HEK293 (cell line): ENCODE measurements at regions not wholly inside any gene's neighbourhood (a gene's known extent, or its start where the extent isn't known, plus 50 kb on each side); places are given as distances from the start of the nearest gene placed in this dataset.

Source experiments
- CTCF ChIA-PET: fragments of 350-600 bp; formaldehyde crosslinking; extraction: SDS; loops from one replicate; lab custom pipeline; 2021; ENCODE audit warnings: antibody characterized with exemption; lab: Yijun Ruan, JAX
- POLR2A ChIA-PET: fragments of 300-600 bp; formaldehyde crosslinking; extraction: SDS; loops from one replicate; lab custom pipeline; 2020; ENCODE audit warnings: antibody characterized with exemption, inconsistent platforms; lab: Yijun Ruan, JAX
- H3K27ac ChIP-seq: fragments of 200-500 bp; sonication (Bioruptor generic); 2 replicates; pipeline ENCODE4 v1.5.1; 2014; ENCODE audit warnings: low read depth, low read length, control low read depth, inconsistent platforms; ENCODE audit errors: extremely low read depth
- H3K36me3 ChIP-seq, 2 experiments: fragments of 200-500 bp in 1 of 2; sonication (Bioruptor generic) in 1 of 2; 1 replicate in 1 of 2; 2 replicates in 1 of 2; pipeline ENCODE4 v1.5.1; 2014 to 2017; ENCODE audit warnings: inconsistent platforms in 2 of 2, low read length in 2 of 2; ENCODE audit not compliant: control insufficient read depth in 2 of 2, insufficient read depth in 1 of 2
- H3K4me1 ChIP-seq: fragments of 200-500 bp; sonication (Bioruptor generic); 2 replicates; pipeline ENCODE4 v1.5.1; 2014; ENCODE audit warnings: mild to moderate bottlenecking, low read length, inconsistent platforms; ENCODE audit not compliant: control insufficient read depth, insufficient read depth
- H3K4me3 ChIP-seq: 2 replicates; pipeline ENCODE4 v1.5.1; 2011; ENCODE audit warnings: low read depth, mild to moderate bottlenecking, control low read depth, low read length, moderate library complexity
- H3K9me3 ChIP-seq: fragments of 200-500 bp; sonication (Bioruptor generic); 2 replicates; pipeline ENCODE4 v1.5.1; 2014; ENCODE audit warnings: low read depth, low read length, inconsistent platforms; ENCODE audit not compliant: control insufficient read depth, insufficient read depth
- FEZF1 ChIP-seq: fragments of 450-650 bp; formaldehyde crosslinking; IDR thresholded peaks from 2 replicates; pipeline ENCODE4 v1.5.1; 2016; ENCODE audit warnings: missing biosample characterization, missing genetic modification characterization
- HIC1 ChIP-seq: fragments of 450-650 bp; formaldehyde crosslinking; IDR thresholded peaks from 2 replicates; pipeline ENCODE4 v1.5.1; 2016; ENCODE audit warnings: missing biosample characterization, missing genetic modification characterization
- HOXC10 ChIP-seq: sonication (generic); formaldehyde crosslinking; IDR thresholded peaks from 2 replicates; pipeline ENCODE4 v1.8.1; 2023; ENCODE audit warnings: mild to moderate bottlenecking, missing genetic modification reagents
- MZF1 ChIP-seq: fragments of 450-650 bp; formaldehyde crosslinking; IDR thresholded peaks from 2 replicates; pipeline ENCODE4 v1.5.1; 2017; ENCODE audit warnings: missing biosample characterization, missing genetic modification characterization, borderline replicate concordance
- OSR2 ChIP-seq: fragments of 450-650 bp; formaldehyde crosslinking; IDR thresholded peaks from 2 replicates; pipeline ENCODE4 v1.5.1; 2016; ENCODE audit warnings: missing biosample characterization, missing genetic modification characterization
- WT1 ChIP-seq: fragments of 450-650 bp; formaldehyde crosslinking; IDR thresholded peaks from 2 replicates; pipeline ENCODE4 v1.5.1; 2016; ENCODE audit warnings: missing biosample characterization, missing genetic modification characterization
- ZBTB6 ChIP-seq: fragments of 450-650 bp; formaldehyde crosslinking; IDR thresholded peaks from 2 replicates; pipeline ENCODE4 v1.5.1; 2017; ENCODE audit warnings: missing biosample characterization, missing genetic modification characterization
- ZBTB7A ChIP-seq: fragments of 450-650 bp; formaldehyde crosslinking; IDR thresholded peaks from 2 replicates; pipeline ENCODE4 v1.5.1; 2016; ENCODE audit warnings: low read depth, missing biosample characterization, missing genetic modification characterization
- ZFHX2 ChIP-seq: fragments of 450-650 bp; formaldehyde crosslinking; conservative IDR thresholded peaks from 2 replicates; pipeline ENCODE4 v1.5.1; 2016; ENCODE audit warnings: missing biosample characterization, missing genetic modification characterization
- ZNF2 ChIP-seq: fragments of 450-650 bp; formaldehyde crosslinking; IDR thresholded peaks from 2 replicates; pipeline ENCODE4 v1.5.1; 2016; ENCODE audit warnings: missing biosample characterization, missing genetic modification characterization
- ZNF221 ChIP-seq: fragments of 450-650 bp; formaldehyde crosslinking; IDR thresholded peaks from 2 replicates; pipeline ENCODE4 v1.5.1; 2017; ENCODE audit warnings: missing biosample characterization, missing genetic modification characterization, borderline replicate concordance
- ZNF350 ChIP-seq: fragments of 450-650 bp; formaldehyde crosslinking; IDR thresholded peaks from 2 replicates; pipeline ENCODE4 v1.5.0; 2017; ENCODE audit warnings: missing biosample characterization, mild to moderate bottlenecking, missing genetic modification characterization
- ZNF426 ChIP-seq: fragments of 450-650 bp; formaldehyde crosslinking; IDR thresholded peaks from 2 replicates; pipeline ENCODE4 v1.5.1; 2017; ENCODE audit warnings: missing biosample characterization, missing genetic modification characterization, mild to moderate bottlenecking, inconsistent platforms, moderate library complexity
- ZNF501 ChIP-seq: fragments of 450-650 bp; formaldehyde crosslinking; IDR thresholded peaks from 2 replicates; pipeline ENCODE4 v1.5.1; 2016; ENCODE audit warnings: missing biosample characterization, missing genetic modification characterization
- ZNF514 ChIP-seq: fragments of 450-650 bp; formaldehyde crosslinking; IDR thresholded peaks from 2 replicates; pipeline ENCODE4 v1.5.1; 2016; ENCODE audit warnings: missing biosample characterization, missing genetic modification characterization
- ZNF529 ChIP-seq: fragments of 450-650 bp; formaldehyde crosslinking; IDR thresholded peaks from 2 replicates; pipeline ENCODE4 v1.5.1; 2017; ENCODE audit warnings: missing genetic modification characterization, missing biosample characterization; ENCODE audit not compliant: insufficient replicate concordance
- ZNF571 ChIP-seq: fragments of 450-650 bp; formaldehyde crosslinking; IDR thresholded peaks from 2 replicates; pipeline ENCODE4 v1.5.0; 2017; ENCODE audit warnings: missing biosample characterization, missing genetic modification characterization
- ZNF600 ChIP-seq: fragments of 450-650 bp; formaldehyde crosslinking; IDR thresholded peaks from 2 replicates; pipeline ENCODE4 v1.5.1; 2016; ENCODE audit warnings: missing biosample characterization, missing genetic modification characterization
- ZNF610 ChIP-seq: fragments of 450-650 bp; formaldehyde crosslinking; IDR thresholded peaks from 2 replicates; pipeline ENCODE4 v1.5.1; 2016; ENCODE audit warnings: missing biosample characterization, missing genetic modification characterization, borderline replicate concordance
- ZNF624 ChIP-seq: fragments of 450-650 bp; formaldehyde crosslinking; IDR thresholded peaks from 2 replicates; pipeline ENCODE4 v1.5.1; 2017; ENCODE audit warnings: missing biosample characterization, missing genetic modification characterization
- ZNF654 ChIP-seq: fragments of 450-650 bp; formaldehyde crosslinking; IDR thresholded peaks from 2 replicates; pipeline ENCODE4 v1.5.1; 2016; ENCODE audit warnings: low read depth, missing biosample characterization, missing genetic modification characterization
- ZNF707 ChIP-seq: fragments of 450-650 bp; formaldehyde crosslinking; IDR thresholded peaks from 2 replicates; pipeline ENCODE4 v1.5.1; 2016; ENCODE audit warnings: missing biosample characterization, missing genetic modification characterization
- ZNF792 ChIP-seq: fragments of 450-650 bp; formaldehyde crosslinking; IDR thresholded peaks from 2 replicates; pipeline ENCODE4 v1.5.1; 2016; ENCODE audit warnings: missing biosample characterization, missing genetic modification characterization
- TF ChIP-seq, protein P1 (sequence below): fragments of 450-650 bp; formaldehyde crosslinking; conservative IDR thresholded peaks from 2 replicates; pipeline ENCODE4 v1.5.1; 2016; ENCODE audit warnings: low read depth, missing biosample characterization, missing genetic modification characterization
- TF ChIP-seq, protein P2 (sequence below): fragments of 450-650 bp; formaldehyde crosslinking; IDR thresholded peaks from 2 replicates; pipeline ENCODE4 v1.5.0; 2017; ENCODE audit warnings: missing biosample characterization, missing genetic modification characterization, borderline replicate concordance

DNA sequence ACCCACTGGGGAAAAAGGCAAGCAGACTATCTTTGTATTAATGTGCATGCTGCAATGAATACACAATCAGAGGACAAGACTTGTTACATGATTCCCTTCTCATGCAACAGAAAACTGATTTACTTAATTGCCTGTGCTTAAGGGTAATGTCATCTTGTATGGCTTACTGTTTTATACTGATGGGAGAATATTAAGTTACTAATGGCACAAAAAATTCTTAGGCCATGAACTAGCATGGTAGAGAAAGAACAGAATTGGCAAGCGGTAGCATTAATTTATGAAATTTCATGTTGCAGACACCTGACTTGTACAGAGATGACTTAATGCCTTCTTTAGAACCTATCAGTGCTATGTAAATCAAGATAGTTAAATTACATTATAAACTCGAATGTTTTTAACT, 282.3 kb downstream of the CNTN3 start (continued):
- TF ChIP-seq HIC1 (tag by site-specific recombination) (no peak), ZNF624 (tag by site-specific recombination) (no peak)

GRCh38 chr3:74331711-74332110, 282.7 kb downstream of the CNTN3 start:
- CTCF ChIA-PET = no interaction called here
- Histone ChIP-seq H3K27ac (no peak overlapping the region), H3K4me1 (no peaks in the 10 kb centered on the region), H3K9me3 (no peaks in the 10 kb centered on the region), H3K36me3 (no peaks in the 10 kb centered on the region), H3K4me3 (no peak overlapping the region)
- TF ChIP-seq ZBTB7A (tag by site-specific recombination) = no peak
- no peak for TF ChIP-seq ZNF426 (tag by site-specific recombination)
- no peak for TF ChIP-seq ZNF707 (tag by site-specific recombination)
- TF ChIP-seq ZNF600 = no peak
- TF ChIP-seq, protein P1, sequence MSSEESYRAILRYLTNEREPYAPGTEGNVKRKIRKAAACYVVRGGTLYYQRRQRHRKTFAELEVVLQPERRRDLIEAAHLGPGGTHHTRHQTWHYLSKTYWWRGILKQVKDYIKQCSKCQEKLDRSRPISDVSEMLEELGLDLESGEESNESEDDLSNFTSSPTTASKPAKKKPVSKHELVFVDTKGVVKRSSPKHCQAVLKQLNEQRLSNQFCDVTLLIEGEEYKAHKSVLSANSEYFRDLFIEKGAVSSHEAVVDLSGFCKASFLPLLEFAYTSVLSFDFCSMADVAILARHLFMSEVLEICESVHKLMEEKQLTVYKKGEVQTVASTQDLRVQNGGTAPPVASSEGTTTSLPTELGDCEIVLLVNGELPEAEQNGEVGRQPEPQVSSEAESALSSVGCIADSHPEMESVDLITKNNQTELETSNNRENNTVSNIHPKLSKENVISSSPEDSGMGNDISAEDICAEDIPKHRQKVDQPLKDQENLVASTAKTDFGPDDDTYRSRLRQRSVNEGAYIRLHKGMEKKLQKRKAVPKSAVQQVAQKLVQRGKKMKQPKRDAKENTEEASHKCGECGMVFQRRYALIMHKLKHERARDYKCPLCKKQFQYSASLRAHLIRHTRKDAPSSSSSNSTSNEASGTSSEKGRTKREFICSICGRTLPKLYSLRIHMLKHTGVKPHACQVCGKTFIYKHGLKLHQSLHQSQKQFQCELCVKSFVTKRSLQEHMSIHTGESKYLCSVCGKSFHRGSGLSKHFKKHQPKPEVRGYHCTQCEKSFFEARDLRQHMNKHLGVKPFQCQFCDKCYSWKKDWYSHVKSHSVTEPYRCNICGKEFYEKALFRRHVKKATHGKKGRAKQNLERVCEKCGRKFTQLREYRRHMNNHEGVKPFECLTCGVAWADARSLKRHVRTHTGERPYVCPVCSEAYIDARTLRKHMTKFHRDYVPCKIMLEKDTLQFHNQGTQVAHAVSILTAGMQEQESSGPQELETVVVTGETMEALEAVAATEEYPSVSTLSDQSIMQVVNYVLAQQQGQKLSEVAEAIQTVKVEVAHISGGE = no peak
- TF ChIP-seq ZNF501 (tag by site-specific recombination) = no peak
- no peak for TF ChIP-seq MZF1
- POLR2A ChIA-PET = no interaction called here

DNA sequence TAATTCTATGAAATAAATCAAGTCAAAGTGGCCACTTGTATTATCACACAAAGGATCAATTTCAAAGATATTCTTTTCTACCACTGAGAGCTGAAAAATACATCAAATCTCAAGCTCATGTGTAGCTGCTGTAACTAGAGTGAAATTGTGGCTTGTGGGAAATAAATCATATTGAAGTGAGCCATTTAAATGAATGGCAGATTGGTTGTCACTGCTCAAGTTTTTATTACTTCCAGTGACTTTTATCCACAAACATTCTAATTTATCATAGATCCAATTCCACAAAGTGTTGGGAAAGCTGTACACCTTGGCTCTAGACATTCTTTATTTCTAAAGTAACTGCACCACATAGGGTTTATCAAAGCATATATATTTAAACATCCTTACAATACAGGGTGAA, 285.4 kb downstream of the CNTN3 start:
- H3K27ac ChIP-seq = no peak overlapping the region
- ChIA-PET POLR2A (no interaction called here), CTCF (no interaction called here)
- H3K4me3 ChIP-seq = no peak overlapping the region
- H3K36me3 ChIP-seq = no peaks in the 10 kb centered on the region
- H3K4me1 ChIP-seq = no peaks in the 10 kb centered on the region
- H3K9me3 ChIP-seq = no peaks in the 10 kb centered on the region
- TF ChIP-seq ZNF529 (no peak), ZBTB6 (tag by site-specific recombination) (no peak), FEZF1 (tag by site-specific recombination) (no peak), ZBTB7A (tag by site-specific recombination) (no peak), ZNF610 (tag by site-specific recombination) (no peak), WT1 (tag by site-specific recombination) (no peak), ZNF792 (tag by site-specific recombination) (no peak), ZNF350 (no peak), ZFHX2 (tag by site-specific recombination) (no peak), ZNF2 (tag by site-specific recombination) (no peak), ZNF707 (tag by site-specific recombination) (no peak), ZNF571 (tag by site-specific recombination) (no peak), ZNF221 (no peak), HOXC10 (CRISPR knock-in tag) (no peak), ZNF654 (tag by site-specific recombination) (no peak), ZNF514 (no peak), OSR2 (no peak)
- TF ChIP-seq, protein P2, sequence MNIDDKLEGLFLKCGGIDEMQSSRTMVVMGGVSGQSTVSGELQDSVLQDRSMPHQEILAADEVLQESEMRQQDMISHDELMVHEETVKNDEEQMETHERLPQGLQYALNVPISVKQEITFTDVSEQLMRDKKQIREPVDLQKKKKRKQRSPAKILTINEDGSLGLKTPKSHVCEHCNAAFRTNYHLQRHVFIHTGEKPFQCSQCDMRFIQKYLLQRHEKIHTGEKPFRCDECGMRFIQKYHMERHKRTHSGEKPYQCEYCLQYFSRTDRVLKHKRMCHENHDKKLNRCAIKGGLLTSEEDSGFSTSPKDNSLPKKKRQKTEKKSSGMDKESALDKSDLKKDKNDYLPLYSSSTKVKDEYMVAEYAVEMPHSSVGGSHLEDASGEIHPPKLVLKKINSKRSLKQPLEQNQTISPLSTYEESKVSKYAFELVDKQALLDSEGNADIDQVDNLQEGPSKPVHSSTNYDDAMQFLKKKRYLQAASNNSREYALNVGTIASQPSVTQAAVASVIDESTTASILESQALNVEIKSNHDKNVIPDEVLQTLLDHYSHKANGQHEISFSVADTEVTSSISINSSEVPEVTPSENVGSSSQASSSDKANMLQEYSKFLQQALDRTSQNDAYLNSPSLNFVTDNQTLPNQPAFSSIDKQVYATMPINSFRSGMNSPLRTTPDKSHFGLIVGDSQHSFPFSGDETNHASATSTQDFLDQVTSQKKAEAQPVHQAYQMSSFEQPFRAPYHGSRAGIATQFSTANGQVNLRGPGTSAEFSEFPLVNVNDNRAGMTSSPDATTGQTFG (tag by site-specific recombination) = no peak
